ENCODE measurements at regions not wholly inside any gene's neighbourhood (a gene's known extent, or its start where the extent isn't known, plus 50 kb on each side); places are given as distances from the start of the nearest gene placed in this dataset.
"Not testable (repeated sequence)": the region's sequence is repeated elsewhere in the genome, so short reads cannot be mapped to it uniquely, and the experiment has no call there.

GRCh38 chr15:87672309-87673288 lies 583.9 kb downstream of the NTRK3 start:
- ATAC-seq, result peak in 2 of 8 donors; percentile 41 to 49
- intact Hi-C loops (cut with DNase I), result loop anchor here in 5 of 10 donors (5.0 to 10.0 kb wide), 4 partner anchors 332 to 602 kb away; no protein-coding TSS in a partner anchor

DNA sequence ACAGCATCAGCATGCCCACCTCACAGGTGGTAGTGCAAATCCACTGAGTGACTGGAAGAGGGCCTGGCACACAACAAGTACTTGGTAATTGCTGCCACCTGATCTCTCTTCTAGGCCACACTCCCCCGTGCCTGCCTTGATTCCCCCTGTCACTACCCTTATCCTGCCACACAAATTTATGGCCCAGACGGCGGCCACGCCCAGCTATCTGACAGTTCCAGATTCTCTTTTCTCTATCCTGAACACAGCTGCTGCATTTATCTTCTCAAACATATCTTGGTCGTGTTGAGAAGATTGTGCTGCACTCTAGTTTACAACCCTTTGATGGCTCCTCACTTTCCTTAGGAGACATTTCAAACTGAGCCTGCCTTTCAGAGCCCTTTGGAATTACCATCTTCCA lies 585.2 kb downstream of the NTRK3 start:
- TF ChIP-seq, protein P1, sequence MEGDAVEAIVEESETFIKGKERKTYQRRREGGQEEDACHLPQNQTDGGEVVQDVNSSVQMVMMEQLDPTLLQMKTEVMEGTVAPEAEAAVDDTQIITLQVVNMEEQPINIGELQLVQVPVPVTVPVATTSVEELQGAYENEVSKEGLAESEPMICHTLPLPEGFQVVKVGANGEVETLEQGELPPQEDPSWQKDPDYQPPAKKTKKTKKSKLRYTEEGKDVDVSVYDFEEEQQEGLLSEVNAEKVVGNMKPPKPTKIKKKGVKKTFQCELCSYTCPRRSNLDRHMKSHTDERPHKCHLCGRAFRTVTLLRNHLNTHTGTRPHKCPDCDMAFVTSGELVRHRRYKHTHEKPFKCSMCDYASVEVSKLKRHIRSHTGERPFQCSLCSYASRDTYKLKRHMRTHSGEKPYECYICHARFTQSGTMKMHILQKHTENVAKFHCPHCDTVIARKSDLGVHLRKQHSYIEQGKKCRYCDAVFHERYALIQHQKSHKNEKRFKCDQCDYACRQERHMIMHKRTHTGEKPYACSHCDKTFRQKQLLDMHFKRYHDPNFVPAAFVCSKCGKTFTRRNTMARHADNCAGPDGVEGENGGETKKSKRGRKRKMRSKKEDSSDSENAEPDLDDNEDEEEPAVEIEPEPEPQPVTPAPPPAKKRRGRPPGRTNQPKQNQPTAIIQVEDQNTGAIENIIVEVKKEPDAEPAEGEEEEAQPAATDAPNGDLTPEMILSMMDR (IDR thresholded peaks at IDR 0.05), result no peak
- intact Hi-C loops (cut with DNase I), result loop anchor here in 5 of 10 donors (5.0 to 10.0 kb wide), 4 partner anchors 334 to 604 kb away; no protein-coding TSS in a partner anchor

More at GRCh38 chr15:87672309-87673288, 583.9 kb downstream of the NTRK3 start:
- peaks cover 0 to 7% (median 0%) of the 10 kb centered on the region in 9 donors for H3K4me1 ChIP-seq
- no peaks in the 10 kb centered on the region for H3K27me3 ChIP-seq
- no peak overlapping the region for H3K4me3 ChIP-seq
- TF ChIP-seq, protein P1 (IDR thresholded peaks at IDR 0.05), result peak in 8 of 9 donors; percentile 30 to 69 (median 62)
- DNase-seq, result peak in 1 of 2 donors; percentile 23
- H3K9me3 ChIP-seq, result peaks cover 0 to 25% (median 5%) of the 10 kb centered on the region in 11 donors
- no peaks in the 10 kb centered on the region for H3K36me3 ChIP-seq
- H3K27ac ChIP-seq, result no peak overlapping the region
- 51 to 53% methylated on average over 8 of the region's 8 CpGs for WGBS, 2 donors

DNA sequence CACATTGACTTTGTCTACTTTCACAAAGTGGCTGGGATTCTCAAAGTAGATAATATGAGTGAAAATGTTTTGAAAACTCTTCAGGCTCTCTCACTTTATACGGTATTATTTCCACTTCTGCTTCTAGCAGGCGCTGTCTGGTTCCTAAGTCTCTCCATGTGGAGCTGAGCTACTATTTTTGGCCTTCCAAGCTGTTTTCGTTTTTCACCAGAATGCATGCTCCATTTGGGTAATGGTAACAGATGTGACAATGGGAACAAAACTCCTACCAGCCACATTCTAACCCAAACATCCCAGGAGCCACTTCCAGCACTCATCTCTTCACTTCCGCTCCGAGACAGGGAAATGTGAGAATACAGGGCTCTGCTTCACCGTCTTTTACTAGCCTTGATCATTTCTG lies 586.7 kb downstream of the NTRK3 start:
- Histone ChIP-seq H3K36me3 (no peaks in the 10 kb centered on the region), H3K4me1 (peaks cover 0 to 7% (median 0%) of the 10 kb centered on the region in 9 donors), H3K27ac (no peak overlapping the region), H3K4me3 (no peak overlapping the region), H3K27me3 (no peaks in the 10 kb centered on the region), H3K9me3 (peaks cover 0 to 19% (median 10%) of the 10 kb centered on the region in 11 donors)
- 70 to 78% methylated on average over 6 of the region's 6 CpGs for WGBS, 2 donors
- peak in 1 of 8 donors; percentile 22 for ATAC-seq
- TF ChIP-seq, protein P1 (IDR thresholded peaks at IDR 0.05), result no peak
- no peak for DNase-seq
- intact Hi-C loops (cut with DNase I), result loop anchor here in 5 of 10 donors (5.0 to 10.0 kb wide), 4 partner anchors 335 to 605 kb away; no protein-coding TSS in a partner anchor

More for the DNA sequence above, 585.2 kb downstream of the NTRK3 start:
- Histone ChIP-seq H3K36me3 (no peaks in the 10 kb centered on the region), H3K27me3 (no peaks in the 10 kb centered on the region), H3K9me3 (peaks cover 0 to 19% (median 10%) of the 10 kb centered on the region in 11 donors), H3K4me3 (no peak overlapping the region), H3K4me1 (peaks cover 0 to 7% (median 0%) of the 10 kb centered on the region in 9 donors), H3K27ac (no peak overlapping the region)
- no peak for ATAC-seq
- no peak for DNase-seq
- 63 to 64% methylated on average over 5 of the region's 5 CpGs for WGBS, 2 donors

- H3K9me3 ChIP-seq, result peaks cover 0 to 19% (median 10%) of the 10 kb centered on the region in 11 donors
- WGBS, 2 donors, result 86 to 91% methylated on average over 8 of the region's 8 CpGs
- H3K4me3 ChIP-seq; ATAC-seq; DNase-seq; H3K27ac ChIP-seq; H3K27me3 ChIP-seq; H3K4me1 ChIP-seq; H3K36me3 ChIP-seq; intact Hi-C loops (cut with DNase I): not testable (repeated sequence)
Observed at GRCh38 chr15:87668768-87669564, 587.6 kb downstream of the NTRK3 start.
